ENCODE measurements at regions not wholly inside any gene's neighbourhood (a gene's known extent, or its start where the extent isn't known, plus 50 kb on each side); places are given as distances from the start of the nearest gene placed in this dataset.

DNA sequence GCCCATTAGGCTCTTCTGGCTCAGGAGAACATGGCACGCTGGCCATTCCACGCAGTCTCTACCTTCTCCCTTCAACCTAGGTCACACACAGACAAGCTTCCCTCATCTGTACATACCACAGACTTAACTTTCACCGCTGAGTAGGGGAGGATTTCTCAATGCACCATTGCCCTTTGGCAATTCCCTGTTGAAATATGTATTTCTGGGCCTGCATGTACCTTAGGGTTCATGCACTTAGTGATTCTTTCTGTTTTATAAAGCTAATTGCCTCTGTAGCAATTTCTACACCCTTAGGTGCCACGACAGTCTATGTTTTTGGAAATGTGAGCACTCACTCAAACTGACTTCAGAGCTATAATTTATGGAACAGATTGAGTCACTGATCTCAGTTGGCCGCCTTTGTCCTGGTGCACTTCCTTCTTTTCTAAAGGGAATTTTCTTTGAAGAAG lies 253.8 kb upstream of the PRDM1 start:
- H3K79me2 ChIP-seq (ENCODE audit: low read depth) = no peaks in the 10 kb centered on the region
- H3K4me3 ChIP-seq = no peak overlapping the region
- no peaks in the 10 kb centered on the region for H3F3A ChIP-seq (ENCODE audit: low read depth)
- H3K36me3 ChIP-seq = no peaks in the 10 kb centered on the region
- no peaks in the 10 kb centered on the region for H3K36me3 Mint-ChIP-seq
- H3K27me3 Mint-ChIP-seq (ENCODE audit: insufficient read depth, low read depth) = peaks cover 2% of the 10 kb centered on the region
- no peak overlapping the region for H3K27ac Mint-ChIP-seq
- no peak overlapping the region for H3K27ac ChIP-seq
- no peaks in the 10 kb centered on the region for H4K20me1 ChIP-seq (ENCODE audit: low read depth)
- no peak overlapping the region for H3K4me3 Mint-ChIP-seq
- H3K9me3 ChIP-seq (ENCODE audit: low read depth) = no peaks in the 10 kb centered on the region
- peaks cover 3% of the 10 kb centered on the region for H3K9me3 Mint-ChIP-seq
- H2AFZ ChIP-seq (replicated peaks) = no peak overlapping the region
- peaks cover 3% of the 10 kb centered on the region for H3K4me1 ChIP-seq
- H3K4me1 Mint-ChIP-seq = peaks cover 17% of the 10 kb centered on the region
- DNase-seq (ENCODE audit: low spot score) = no peak
- H3K4me2 ChIP-seq = no peak overlapping the region
- no peak overlapping the region for H3K9ac ChIP-seq
- TF ChIP-seq EZH2phosphoT487 (IDR thresholded peaks at IDR 0.05) (no peak), EZH2 (IDR thresholded peaks at IDR 0.05) (no peak), CTCF (IDR thresholded peaks at IDR 0.05) (no peak)
- no peaks in the 10 kb centered on the region for H3K27me3 ChIP-seq

DNA sequence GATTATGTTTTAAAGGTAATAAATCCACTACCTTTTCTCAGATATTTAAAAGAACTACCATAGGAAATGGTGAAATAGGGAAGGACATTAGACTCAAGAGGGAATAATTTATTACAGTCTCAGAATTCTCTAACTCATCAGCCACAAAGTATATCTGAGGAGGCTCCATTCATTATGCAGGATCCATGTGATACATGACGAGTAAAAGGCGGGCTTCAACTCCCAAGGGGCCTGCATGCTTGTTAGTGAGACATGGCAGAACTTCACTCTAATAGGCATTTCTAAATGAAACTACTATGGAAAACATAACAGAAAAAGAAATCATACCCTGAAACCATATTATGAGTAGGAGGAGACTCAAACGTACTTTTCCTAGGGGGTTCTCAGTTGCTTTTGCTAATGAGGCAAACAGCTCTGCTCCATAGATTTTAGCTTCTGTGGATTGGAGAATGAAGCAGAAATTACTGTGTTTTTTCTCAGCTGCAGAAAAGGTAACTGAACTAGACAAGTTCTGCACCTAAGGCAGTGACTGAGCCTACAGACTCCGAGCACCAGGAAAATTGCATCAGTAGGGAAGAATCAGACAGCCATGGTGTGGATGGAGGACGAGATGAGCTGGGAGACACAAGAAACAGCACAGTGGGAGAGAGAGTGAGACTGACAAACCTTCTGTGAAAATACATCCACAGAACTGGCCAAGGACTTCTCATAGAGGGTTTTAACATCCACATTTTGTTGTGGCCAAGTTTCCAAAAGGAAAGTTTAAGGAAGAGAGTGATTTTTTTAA lies 254.6 kb upstream of the PRDM1 start:
- Histone ChIP-seq H3K79me2 (ENCODE audit: low read depth) (no peaks in the 10 kb centered on the region), H3K4me1 (peaks cover 3% of the 10 kb centered on the region), H3K9ac (no peak overlapping the region), H3K9me3 (ENCODE audit: low read depth) (no peaks in the 10 kb centered on the region), H2AFZ (replicated peaks) (no peak overlapping the region), H3F3A (ENCODE audit: low read depth) (no peaks in the 10 kb centered on the region), H4K20me1 (ENCODE audit: low read depth) (no peaks in the 10 kb centered on the region), H3K4me2 (no peak overlapping the region), H3K27me3 (no peaks in the 10 kb centered on the region), H3K27ac (no peak overlapping the region), H3K4me3 (no peak overlapping the region), H3K36me3 (no peaks in the 10 kb centered on the region)
- H3K9me3 Mint-ChIP-seq = peaks cover 3% of the 10 kb centered on the region
- H3K27ac Mint-ChIP-seq = peak overlapping the region; percentile 43
- no peak for DNase-seq (ENCODE audit: low spot score)
- no peak for TF ChIP-seq CTCF (IDR thresholded peaks at IDR 0.05)
- H3K4me1 Mint-ChIP-seq = peaks cover 17% of the 10 kb centered on the region
- H3K36me3 Mint-ChIP-seq = no peaks in the 10 kb centered on the region
- no peak overlapping the region for H3K4me3 Mint-ChIP-seq
- H3K27me3 Mint-ChIP-seq (ENCODE audit: insufficient read depth, low read depth) = peaks cover 2% of the 10 kb centered on the region

- H3K27ac Mint-ChIP-seq = no peak overlapping the region
- no peaks in the 10 kb centered on the region for H3K27me3 Mint-ChIP-seq (ENCODE audit: insufficient read depth, low read depth)
- DNase-seq (ENCODE audit: low spot score) = no peak
- no peak overlapping the region for H3K9ac ChIP-seq
- H3K4me1 ChIP-seq = no peaks in the 10 kb centered on the region
- no peaks in the 10 kb centered on the region for H3F3A ChIP-seq (ENCODE audit: low read depth)
- H3K4me3 Mint-ChIP-seq = no peak overlapping the region
- H3K36me3 ChIP-seq = no peaks in the 10 kb centered on the region
- H2AFZ ChIP-seq (replicated peaks) = no peak overlapping the region
- H3K4me3 ChIP-seq = no peak overlapping the region
- H4K20me1 ChIP-seq (ENCODE audit: low read depth) = no peaks in the 10 kb centered on the region
- H3K36me3 Mint-ChIP-seq = no peaks in the 10 kb centered on the region
- no peaks in the 10 kb centered on the region for H3K4me1 Mint-ChIP-seq
- no peaks in the 10 kb centered on the region for H3K9me3 ChIP-seq (ENCODE audit: low read depth)
- H3K4me2 ChIP-seq = no peak overlapping the region
- no peaks in the 10 kb centered on the region for H3K79me2 ChIP-seq (ENCODE audit: low read depth)
- H3K27ac ChIP-seq = no peak overlapping the region
- no peaks in the 10 kb centered on the region for H3K27me3 ChIP-seq
- peaks cover 8% of the 10 kb centered on the region for H3K9me3 Mint-ChIP-seq
- no peak for TF ChIP-seq CTCF (IDR thresholded peaks at IDR 0.05)
- TF ChIP-seq EZH2 (IDR thresholded peaks at IDR 0.05) = no peak
- TF ChIP-seq EZH2phosphoT487 (IDR thresholded peaks at IDR 0.05) = no peak
Measured at GRCh38 chr6:105825210-105825609, 260.9 kb upstream of the PRDM1 start.

Measured in neural progenitor cell (in vitro differentiated cells).